Stimulated activated CD4-positive, alpha-beta T cell treated with anti-CD3 and anti-CD28 coated beads, Interleukin-15, amount 100 ng/mL, for 24 hours (primary cell): ENCODE measurements at regions not wholly inside any gene's neighbourhood (a gene's known extent, or its start where the extent isn't known, plus 50 kb on each side); places are given as distances from the start of the nearest gene placed in this dataset.

Experiments used
- DNase-seq: peaks from one replicate; pipeline ENCODE4 v3.0.0-alpha.2; 2020

DNA sequence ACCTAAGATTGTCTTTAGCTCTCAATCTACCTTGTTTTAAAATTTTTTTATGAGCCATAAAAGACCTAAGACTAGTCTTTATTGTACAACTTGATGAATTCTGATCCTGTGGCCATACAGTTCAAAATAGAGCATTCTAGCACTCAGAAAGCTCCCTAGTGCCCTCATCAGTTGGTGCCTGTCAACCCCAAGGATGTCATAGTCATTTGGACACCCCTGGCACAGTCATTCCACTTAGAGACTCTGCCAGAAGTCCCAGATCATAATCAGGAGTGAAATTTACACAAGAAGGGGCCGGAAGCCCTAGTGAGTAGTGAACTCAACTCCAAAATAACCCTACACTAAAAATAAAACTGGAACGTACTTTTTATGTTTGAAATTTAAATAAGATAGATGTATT lies 80.0 kb upstream of the INSIG1 start:
- no peak for DNase-seq

DNA sequence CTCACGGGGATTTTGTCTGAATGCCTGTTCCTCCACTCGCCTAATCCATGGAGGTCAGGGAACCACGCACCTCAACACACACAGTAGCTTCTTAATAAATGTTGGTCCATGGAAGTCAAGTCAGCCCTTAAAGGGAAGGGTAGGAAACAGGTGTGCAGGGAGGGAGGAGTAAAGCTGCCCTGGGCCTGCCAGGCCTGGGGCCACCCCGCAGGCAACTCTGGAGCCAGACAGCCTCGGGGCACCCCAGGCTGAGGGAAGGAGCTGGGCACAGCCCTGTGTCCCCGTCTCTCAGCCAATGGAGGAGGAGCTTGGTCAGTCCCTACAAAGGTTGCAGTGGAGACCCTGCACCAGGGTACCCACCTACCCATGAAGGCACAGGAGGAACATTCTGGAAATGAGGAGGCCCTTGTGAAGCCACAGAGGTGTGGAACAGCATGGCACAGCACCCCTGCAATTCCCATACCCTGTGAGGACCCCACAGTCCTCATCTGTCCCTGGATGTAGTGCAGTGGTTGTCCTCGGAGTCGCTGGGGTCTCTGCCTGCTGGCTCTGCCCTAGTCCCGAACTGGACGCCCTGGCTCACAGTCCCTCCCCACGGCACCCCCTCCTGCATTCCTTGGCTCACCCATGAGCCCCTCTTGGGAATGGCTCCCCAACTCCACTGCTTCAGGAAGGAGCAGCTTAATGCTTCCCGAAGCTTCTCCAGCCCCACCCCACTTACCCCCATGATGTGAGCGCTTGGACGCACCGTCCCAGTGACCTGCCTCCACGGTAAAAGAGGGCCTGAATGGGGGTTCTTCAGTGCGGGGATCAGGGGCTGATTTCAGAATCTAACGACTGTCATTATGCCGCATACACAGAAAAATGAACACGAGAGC lies 79.2 kb upstream of the INSIG1 start:
- DNase-seq, result no peak

DNA sequence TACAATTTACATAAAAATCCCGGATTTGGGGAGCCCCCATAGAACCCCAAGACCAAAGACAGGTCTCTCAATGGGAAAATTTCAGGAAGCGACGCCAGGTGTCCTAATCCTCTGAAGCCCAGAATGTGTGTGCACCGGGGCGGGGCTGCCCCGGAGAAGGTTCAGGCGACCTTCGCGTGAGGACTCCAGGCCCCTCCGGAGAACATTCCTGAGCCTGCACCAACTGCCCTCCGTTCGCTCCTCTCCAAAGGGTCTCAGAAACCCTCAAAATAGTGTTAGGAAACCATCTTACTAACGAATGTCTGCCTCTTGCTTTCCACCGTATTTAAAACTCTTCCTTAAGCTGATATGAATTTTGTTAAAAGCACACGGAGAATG lies 78.5 kb upstream of the INSIG1 start:
- no peak for DNase-seq

DNA sequence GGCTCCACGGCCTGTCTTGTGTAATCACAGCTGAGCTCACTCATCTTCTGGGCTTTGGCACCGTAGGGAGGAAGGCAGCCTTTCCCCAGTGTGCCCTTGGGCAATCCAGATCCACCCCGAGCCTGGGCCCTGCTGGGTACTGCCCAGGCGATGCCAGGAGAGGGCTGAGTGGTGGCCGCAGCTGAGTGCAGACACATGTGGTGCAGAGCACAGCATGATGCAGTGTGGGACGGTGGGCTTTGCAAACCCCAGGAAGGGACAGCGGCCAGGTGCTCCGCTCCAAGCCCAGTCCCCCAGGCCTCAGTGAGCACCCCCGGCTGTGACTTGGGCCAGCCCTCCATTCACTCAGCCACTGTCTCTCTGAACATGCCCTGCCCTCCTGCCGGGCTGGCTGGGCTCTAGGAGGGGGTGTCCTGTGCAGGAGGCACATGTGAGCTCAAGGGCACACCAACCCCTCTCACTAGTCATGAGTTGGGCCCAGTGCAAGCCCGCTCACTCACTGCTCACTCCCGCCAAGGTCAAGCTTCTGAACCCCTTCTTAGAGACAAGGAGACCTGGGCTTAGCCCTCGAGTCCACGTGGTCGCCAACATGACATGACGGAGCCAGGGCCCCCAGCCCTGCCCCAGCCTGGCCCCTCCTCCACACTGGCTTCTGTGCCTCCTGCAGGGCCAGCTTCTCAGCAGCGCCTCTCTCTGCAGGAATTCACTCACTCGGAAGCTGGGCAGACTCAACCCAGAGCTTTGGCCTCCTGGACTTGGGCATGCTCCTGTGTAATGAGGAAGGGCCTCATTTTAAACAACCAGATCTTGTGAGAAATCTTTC lies 77.5 kb upstream of the INSIG1 start:
- no peak for DNase-seq

DNA sequence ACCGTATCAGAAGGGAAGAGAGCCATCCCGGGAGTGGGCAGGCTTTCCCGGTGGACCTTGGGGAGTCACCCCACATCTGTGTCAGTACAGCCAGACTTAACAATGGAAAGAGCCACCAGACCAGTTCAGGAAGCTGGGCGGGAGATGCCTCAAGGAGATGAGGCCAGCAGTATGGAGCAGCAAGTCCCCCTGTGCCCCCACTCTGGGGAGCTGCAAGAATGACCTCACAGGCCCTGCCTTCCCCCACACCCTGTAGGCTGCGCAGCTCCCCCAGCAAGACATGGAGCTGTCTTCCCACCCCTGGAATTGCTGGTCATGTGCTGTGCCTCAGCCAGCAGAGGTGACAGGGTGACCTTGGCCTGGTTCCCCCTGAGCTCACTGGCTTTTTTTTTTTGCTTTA lies 76.8 kb upstream of the INSIG1 start:
- DNase-seq, result no peak

DNA sequence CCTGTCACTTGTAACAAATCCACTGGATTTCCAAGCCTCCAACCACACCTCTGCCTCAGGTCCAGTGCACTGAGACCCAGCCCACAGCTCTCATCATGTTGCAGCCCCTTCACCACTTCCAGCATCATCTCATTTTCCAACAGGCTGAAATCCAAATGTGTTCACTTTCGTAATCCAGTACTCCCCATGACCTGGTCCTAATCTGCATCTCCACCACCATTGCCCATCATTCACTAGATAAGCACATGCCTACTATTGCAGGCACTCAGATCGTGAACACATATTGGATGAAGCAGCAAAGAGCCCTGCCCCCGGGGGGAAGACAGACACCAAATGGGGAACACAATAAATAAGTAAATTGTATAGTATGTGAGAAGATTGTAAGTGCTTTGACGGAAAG lies 76.1 kb upstream of the INSIG1 start:
- DNase-seq, result no peak

DNA sequence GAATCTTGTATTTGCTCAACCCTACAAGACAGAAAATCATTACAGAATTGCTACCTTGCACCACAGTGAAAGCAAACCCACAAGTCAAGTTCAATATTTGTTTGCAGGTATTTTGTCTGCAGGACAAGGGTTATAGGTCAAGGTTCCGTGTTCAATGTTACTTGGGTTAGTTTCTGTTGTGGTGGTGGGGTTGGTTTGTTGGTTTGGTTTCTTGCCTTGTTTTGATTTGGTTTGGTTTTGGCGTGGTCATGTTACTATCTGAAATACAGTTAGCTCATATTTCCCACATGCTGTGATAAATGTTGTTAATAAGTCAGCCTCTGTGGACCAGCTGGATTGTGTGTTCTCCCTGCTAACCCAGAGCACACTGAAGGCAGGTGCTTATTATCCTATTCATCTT lies 75.6 kb upstream of the INSIG1 start:
- DNase-seq, result no peak

DNA sequence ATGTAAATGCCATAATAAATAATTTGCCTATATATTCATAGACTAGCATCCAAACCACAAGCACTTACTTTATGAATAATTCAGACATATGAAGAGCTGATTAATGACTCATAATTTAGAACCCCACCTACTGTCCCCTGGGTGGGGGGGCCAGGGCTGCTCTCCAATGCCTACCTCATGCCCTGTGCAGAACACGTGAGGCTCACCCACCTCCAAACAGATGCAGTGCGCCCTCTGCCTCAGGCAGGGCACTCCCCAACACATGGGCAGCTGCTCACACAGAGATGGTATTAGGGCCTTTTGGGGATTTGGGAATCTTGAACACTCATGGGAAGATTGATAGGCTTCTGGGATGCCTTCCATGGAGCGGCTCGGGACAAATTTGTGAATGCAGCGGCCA lies 75.1 kb upstream of the INSIG1 start:
- DNase-seq, result no peak

DNA sequence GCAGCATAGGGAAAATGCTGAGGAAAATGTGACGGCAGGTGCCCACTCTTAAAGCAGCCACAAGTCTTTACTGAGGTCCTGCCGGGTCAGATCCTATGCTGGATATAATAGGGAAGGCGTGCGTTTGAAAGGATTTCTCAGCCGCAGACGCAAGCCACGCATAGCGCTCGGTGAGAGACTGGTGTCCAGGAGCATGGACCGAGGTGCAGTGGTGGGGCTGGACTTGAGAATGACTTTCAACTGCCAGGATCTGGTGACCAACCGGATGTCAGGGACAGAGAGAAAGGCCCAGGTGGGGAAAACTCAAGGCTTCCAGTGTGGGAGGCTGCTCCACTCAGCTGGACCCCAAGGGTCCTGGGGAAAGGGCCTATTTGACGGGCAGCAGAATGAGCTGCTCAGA lies 74.7 kb upstream of the INSIG1 start:
- no peak for DNase-seq

DNA sequence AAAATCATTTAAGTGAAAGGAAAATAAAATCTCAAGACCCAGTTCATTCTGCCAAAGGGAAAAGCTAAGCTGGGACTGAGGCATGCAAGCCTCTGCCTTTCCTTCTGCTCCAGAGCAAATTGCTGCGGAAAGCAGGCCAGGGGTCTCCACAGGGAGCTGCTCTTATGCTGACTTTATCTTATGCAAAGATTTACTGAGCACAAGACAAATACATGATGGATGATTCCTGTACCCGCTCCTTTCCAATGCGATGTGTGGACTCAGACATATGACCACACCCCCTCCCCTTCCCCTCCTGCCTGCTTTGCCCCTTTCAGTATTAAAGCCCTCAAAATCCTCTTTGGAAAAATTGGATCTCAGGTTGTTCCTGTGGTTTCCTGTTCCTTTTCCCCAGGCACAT lies 74.2 kb upstream of the INSIG1 start:
- no peak for DNase-seq

DNA sequence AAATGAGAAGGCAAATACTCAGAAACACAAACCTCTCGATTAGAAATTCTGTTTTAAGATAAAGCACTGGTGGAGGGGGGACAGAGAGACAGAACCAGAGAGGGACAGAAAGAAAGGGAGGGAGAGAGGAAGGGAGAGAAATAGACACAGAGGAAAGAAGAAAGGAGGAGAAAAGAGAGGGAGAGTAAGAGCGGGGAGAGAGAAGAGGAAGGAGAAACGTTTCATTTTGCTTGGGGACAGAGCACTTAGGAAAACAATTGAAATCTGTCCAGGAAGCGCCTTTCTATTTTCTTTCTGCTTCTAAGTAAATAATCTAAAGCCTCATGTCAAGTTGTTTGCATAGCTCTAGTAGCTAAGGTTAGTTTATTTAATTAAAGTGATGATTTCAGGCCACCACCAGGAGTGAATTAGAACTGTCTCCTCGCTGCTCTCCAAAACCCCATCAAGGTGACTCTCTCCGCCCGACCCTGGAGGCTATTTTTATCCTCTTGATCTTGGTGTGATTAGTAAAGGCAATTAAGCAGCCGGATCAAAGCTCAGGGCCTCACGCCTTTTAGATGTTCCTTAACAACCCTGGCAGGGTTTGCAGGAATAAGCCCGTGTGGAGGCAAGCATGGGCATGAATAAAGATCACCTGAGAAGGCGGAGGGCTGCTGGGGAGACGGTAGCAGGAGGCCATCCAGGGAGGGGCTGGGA lies 73.4 kb upstream of the INSIG1 start:
- DNase-seq, result no peak

DNA sequence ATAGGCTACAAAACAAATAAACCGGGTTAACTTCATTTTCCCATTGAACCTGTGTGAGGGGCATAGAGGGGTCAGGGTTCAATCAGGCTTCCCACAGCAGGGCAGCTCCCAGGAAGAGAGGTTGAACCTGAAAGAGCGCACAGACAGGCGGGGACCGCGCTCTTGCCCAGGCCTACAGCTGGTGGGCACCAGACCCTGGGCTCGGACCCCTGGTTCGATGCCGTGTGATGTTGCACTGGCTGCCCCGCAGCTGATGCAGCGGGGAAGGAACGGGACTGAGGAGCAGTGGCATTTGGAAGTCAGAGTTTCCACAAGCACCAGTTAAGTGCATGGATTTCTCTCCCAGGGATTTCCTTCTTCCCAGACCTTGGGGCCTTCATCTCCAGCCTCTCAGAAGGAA lies 72.6 kb upstream of the INSIG1 start:
- DNase-seq, result no peak

DNA sequence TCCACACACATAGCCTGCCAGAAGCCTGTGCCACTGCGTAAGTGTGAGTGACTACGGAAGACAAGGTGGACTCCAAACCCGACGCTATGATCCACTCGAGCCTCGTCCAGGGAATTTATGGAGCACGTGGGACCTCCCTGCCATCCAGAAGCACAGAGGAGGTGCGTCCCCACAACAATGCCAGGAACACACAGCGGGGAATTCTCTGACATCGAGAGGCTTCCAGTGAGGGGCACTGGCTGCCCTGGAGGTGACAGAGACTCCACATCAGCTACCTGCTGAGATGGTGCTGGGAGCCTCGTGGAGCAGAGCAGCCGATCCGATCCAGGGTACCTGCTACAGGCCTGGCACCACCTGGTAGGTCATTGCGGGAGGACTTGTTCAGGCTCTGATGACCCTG lies 72.2 kb upstream of the INSIG1 start:
- DNase-seq, result no peak

DNA sequence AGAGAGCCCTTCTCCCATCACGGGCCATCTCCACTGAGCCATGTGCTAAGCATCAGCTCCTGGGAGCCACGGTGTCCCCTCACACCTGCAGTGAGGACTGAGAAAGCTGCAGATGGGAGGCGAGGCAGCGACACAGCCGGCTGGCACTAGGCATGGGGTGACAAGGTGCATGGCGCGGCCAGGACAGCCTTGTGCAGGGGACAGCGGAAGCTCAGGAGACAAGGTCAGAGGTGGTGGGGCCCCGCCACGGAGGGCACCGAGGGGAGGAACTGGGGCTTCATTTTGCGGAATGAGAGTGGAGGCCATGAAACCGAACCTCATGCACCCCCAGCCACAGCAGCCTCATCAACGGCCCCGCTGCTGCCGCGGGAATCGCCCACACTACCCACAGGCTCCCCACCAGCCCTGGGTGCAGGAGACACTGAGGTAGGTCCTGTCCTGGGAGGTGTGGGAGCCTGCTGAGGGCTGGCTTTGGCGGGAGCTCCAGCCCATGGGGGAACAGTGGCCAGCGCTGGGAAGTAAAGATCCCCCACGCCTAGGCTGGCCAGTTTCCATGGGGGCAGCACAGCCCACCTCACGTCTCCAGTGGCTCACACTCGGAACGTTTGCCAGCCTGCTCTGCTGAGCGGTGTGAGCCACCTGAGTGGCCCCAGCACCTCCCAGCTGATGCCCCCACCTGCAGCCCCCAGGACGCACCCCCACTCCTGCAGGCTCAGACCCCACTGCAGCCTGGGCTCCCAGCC lies 71.2 kb upstream of the INSIG1 start:
- no peak for DNase-seq

DNA sequence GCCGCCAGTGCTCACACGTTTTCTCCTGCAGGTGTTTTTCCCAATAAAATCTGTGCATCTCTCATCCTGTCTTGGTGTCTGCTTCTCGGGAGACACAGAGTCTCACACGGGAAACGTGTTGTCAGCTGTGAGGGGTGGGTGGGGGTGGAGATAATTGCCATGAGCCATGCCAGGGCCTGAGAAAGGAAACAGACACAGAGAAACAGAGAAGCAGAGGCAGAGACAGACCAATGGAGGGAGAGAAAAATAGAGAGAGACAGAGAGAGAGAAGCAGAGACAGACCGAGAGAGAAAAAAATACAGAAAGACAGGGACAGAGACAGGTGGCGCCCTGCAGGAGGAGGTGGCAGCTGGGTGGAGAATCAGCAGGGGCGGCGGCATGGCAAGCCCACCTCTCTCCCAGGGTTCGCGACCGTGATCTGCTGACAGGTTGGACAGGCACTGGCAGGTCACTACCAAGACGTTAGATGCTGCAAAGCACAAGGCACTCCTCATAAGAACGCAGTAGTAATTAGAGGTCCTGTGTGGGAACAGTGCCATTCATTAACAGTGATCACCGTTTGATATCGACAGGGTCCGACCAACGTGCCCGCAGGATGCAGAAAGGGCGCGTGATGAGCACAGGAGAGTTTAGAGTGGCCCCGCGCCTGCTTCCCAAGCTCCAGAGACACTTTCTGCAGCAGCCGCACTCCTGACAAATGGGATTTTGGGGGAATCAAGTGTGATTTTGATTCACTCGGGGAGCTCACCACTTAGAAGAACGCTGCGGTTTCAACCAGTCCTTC lies 70.5 kb upstream of the INSIG1 start:
- DNase-seq, result no peak

DNA sequence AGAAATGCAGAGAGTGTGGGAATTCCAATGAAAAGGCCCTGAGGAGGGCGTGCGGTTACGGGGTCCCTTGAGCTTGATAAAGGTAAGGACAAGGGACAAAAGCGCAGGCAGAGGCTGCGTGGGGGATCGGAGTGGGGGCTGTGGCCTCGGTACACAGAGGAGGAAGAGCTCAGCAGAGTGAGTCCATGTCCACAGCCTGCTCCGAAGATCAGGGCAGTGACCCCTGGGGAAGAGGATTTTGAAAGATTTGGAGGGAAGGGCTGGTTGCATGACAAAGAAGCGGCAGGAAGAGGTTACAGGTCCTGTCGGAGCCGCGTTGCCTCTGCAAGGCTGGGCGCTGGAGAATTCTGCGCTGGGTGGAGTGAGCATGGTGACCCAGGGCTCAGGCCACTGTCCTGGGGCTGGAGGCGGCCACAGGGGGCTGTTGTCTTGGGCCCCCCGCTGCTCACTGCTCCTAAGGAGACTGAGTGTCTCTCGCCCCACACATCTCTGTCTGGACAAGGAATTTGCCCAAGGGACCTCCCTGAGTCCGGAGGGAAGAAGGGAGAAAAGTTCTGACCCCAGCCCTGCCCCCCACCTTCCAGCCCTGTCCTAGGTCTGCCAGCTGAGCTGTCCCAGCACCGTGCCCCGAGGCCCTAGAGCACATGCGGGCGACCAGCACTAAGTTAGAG lies 69.8 kb upstream of the INSIG1 start:
- no peak for DNase-seq

DNA sequence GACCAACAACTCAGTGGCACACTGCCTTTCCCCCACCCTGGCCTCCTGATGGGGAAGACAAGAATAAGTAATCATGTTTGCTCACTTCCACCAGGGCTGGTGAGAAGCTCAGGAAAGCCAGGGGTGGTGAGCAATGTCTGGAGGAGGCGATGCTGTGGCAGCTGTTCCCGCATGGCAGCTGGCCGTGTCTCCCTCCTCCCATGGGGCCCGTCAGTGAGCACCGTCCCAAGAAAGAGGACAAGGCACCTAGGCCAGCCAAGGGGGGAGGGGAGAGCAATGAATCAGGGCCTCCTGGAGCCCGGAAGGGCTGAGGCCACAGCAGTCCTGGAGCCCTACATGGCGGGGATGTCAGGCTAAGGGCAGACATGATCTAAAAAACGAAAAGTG lies 69.2 kb upstream of the INSIG1 start:
- DNase-seq, result no peak

DNA sequence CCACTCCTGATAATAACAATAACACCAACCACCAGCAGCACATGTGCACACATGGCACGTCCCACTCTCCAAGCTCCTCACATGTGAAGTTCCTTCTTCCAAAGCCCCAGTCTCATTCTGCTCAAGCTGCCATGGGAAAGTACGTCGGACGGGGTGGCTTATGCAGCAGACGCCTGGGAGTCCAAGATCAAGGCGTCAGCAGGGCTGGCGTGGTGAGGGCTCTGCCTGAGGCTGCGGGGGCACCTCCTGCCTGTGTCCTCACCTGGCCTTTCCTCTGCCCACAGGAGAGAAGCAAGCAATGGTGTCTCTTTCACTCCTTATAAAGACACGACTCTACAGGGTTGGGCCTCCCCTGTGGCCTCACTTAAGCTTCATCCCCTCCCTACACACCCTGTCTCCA lies 68.8 kb upstream of the INSIG1 start:
- no peak for DNase-seq

DNA sequence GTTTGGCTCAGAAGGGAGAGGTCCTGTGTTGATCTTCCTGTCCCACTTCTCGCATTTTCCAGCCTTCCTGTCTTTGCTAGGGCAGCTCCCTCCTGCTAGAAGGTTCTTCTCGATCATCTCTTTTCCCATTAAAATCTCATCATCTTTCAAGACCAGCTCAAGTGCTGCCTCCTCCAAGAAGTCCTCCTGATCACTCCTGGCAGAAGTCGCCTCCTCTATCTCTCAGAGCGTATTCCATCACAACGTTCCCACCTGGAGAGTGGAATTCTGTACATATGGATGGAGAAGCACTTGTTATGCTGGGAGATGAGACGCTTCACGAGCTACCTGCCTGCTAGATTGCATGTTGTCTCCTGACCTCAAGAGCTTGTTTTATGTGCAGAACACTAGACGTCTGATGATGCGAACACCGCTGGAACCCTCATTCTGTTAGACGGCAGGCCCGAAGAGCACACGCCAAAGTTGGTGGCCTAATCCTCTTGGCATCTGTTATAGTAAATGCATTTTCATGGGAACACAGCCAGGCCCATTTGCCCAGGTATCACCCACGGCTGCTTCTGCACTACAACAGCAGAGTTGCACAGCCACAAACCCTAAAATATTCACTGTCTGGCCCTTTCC lies 68.0 kb upstream of the INSIG1 start:
- no peak for DNase-seq

DNA sequence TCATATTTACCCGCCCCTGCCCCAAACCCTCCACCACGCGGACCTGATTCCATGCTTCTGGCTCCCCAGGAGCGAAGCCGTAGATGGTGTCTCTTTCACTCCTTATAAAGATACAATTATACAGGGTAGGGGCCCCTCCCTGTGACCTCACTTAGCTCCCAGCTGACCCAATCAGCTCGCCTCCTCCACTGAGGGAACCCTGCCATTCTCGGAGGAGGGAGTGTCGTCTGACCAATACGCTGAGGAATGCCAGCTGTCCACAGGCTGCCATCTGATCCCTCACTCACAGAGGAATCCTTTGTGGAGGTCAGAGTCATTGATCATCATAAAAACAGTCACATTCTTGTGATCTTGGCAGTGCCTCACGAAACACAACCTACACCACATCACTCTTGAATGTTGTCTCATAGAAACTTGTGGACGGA lies 67.5 kb upstream of the INSIG1 start:
- DNase-seq, result no peak

DNA sequence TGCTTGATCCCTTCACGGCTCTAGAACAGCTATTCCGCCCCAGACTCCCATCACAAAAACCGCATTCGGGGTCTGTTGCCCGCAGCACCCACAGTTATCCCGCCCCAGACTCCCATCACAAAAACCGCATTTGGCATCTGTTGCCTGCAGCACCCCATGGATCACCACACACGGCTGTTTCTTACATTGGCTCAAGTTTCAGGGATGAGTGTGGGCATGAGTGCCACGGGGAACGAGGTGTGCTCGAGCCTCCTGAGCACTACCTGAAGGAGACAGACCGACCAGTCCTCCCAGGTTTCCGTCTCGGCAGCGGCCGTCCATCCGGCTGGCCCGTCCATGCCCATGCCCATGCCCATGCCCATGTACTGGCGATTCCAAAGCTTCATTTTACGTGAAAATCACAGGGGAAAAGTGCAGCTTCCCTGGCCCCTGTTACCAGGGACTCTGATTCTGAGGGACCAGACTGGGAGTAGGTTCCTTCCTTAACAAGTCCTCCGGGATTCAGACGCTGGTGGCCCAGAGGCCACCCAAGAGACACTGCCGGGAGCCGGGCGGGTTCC lies 66.4 kb upstream of the INSIG1 start:
- DNase-seq, result no peak
